Activated CD8-positive, alpha-beta T cell treated with anti-CD3 and anti-CD28 coated beads for 36 hours (primary cell): ENCODE measurements at regions not wholly inside any gene's neighbourhood (a gene's known extent, or its start where the extent isn't known, plus 50 kb on each side); places are given as distances from the start of the nearest gene placed in this dataset.

Experiments
- ATAC-seq: fragments of 200-7000 bp; cut with Tn5 transposase; one replicate; pipeline ENCODE4 v1.10.0; 2021; ENCODE audit warnings: mild to moderate bottlenecking, moderate library complexity
- CTCF ChIA-PET: fragments of 350-600 bp; sonication (Branson Sonifier 250); formaldehyde crosslinking; loops from one replicate; lab custom pipeline; 2021; ENCODE audit warnings: antibody characterized with exemption; lab: Charles Lee
- POLR2A ChIA-PET: fragments of 350-600 bp; sonication (Branson Sonifier 250); formaldehyde crosslinking; loops from one replicate; lab custom pipeline; 2021; ENCODE audit warnings: antibody characterized with exemption; lab: Charles Lee
- DNase-seq: peaks from one replicate; pipeline ENCODE4 v3.0.0-alpha.2; 2020
- H3K27ac Mint-ChIP-seq: one replicate; pipeline ENCODE4 v1.8.0; 2021; ENCODE audit warnings: mild to moderate bottlenecking, mixed read lengths
- H3K27me3 Mint-ChIP-seq: one replicate; pipeline ENCODE4 v1.8.0; 2021; ENCODE audit warnings: mixed read lengths
- H3K36me3 Mint-ChIP-seq: one replicate; pipeline ENCODE4 v1.8.0; 2021; ENCODE audit warnings: low read depth, mixed read lengths
- H3K4me1 Mint-ChIP-seq: one replicate; pipeline ENCODE4 v1.8.0; 2021; ENCODE audit warnings: low read depth, mixed read lengths
- H3K4me3 Mint-ChIP-seq: one replicate; pipeline ENCODE4 v1.8.0; 2021; ENCODE audit warnings: mild to moderate bottlenecking, moderate library complexity, mixed read lengths
- H3K9me3 Mint-ChIP-seq: one replicate; pipeline ENCODE4 v1.8.0; 2021; ENCODE audit warnings: mixed read lengths
- CTCF ChIP-seq: fragments of 200-600 bp; IDR thresholded peaks from one replicate; pipeline ENCODE4 v1.8.0; 2022; ENCODE audit warnings: antibody characterized with exemption, mild to moderate bottlenecking
- intact Hi-C: fragments of 100-400 bp; cut with micrococcal nuclease; formaldehyde crosslinking; loops from one replicate; pipeline ENCODE4 v1.10.0; 2022

DNA sequence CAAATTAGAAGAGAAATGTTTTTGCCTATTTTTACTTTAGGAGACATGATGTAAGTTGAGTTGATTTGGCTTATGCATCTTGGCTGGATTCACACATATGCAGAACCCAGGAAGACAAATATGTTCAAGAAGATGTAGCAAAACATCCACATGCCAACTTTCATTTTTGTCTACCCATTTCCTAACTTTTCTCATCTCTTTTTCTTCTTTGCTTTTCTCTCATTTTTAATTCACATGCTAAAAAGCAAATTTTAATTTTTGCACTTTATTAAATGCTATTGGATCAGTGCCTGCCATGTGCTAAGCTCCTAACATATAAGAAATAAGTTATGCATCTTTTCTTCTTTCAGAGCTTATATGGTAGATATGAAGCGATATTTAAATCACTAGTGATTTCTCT is 143.7 kb upstream of the GRM3 start:
- DNase-seq (no peak), ATAC-seq (no peak)
- no peak for TF ChIP-seq CTCF
- Mint-ChIP-seq H3K27me3 (no peaks in the 10 kb centered on the region), H3K36me3 (no peaks in the 10 kb centered on the region), H3K9me3 (no peaks in the 10 kb centered on the region), H3K4me3 (no peak overlapping the region), H3K27ac (no peak overlapping the region), H3K4me1 (no peaks in the 10 kb centered on the region)
- ChIA-PET POLR2A (no interaction called here), CTCF (no interaction called here)
- intact Hi-C loops, result no loop called here

DNA sequence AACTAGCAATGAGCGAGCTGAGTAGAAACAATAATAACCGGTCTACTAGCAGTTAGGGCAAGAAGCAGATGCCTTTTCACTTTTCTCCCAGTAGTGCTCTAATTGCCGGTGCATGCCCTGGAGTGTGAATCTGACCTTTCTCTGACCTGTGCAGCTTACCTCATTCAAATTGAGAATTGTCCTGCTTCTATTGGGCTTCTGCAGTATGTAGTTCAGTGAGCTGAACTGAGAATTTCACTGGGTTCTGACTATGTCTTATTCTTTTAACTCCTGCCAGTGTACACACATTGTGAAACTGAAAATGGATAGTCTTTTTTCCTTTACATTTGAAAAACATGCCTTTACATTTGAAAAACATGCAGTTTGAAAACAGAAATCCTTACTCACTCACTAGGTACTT is 157.9 kb upstream of the GRM3 start:
- Mint-ChIP-seq H3K4me1 (no peaks in the 10 kb centered on the region), H3K9me3 (peaks cover 2% of the 10 kb centered on the region), H3K27me3 (no peaks in the 10 kb centered on the region), H3K4me3 (no peak overlapping the region), H3K36me3 (no peaks in the 10 kb centered on the region), H3K27ac (no peak overlapping the region)
- ChIA-PET POLR2A (no interaction called here), CTCF (no interaction called here)
- DNase-seq (no peak), ATAC-seq (no peak)
- no peak for TF ChIP-seq CTCF
- intact Hi-C loops, result no loop called here

DNA sequence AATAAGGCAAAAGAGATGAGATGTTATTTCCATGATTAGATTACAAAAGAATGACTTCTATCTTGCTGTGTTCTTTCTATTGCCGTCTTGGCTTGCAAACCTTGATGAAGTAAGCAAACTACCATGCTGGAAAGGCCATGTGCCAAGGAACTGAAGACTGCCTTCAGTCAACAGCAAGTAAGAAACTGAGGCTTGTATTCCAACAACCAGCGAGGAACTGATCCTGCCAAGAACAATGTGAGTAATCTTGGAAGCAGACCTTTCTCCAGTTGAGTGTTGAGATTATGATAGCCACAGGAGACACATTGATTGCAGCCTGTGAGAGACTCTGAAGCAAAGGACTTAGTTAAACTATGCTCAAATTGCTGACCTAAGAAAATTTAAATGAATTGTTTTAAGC is 164.6 kb upstream of the GRM3 start:
- Mint-ChIP-seq H3K27ac (no peak overlapping the region), H3K4me3 (no peak overlapping the region), H3K36me3 (no peaks in the 10 kb centered on the region), H3K4me1 (no peaks in the 10 kb centered on the region), H3K9me3 (no peaks in the 10 kb centered on the region), H3K27me3 (no peaks in the 10 kb centered on the region)
- ATAC-seq (no peak), DNase-seq (no peak)
- ChIA-PET POLR2A (no interaction called here), CTCF (no interaction called here)
- TF ChIP-seq CTCF, result no peak
- intact Hi-C loops, result no loop called here

DNA sequence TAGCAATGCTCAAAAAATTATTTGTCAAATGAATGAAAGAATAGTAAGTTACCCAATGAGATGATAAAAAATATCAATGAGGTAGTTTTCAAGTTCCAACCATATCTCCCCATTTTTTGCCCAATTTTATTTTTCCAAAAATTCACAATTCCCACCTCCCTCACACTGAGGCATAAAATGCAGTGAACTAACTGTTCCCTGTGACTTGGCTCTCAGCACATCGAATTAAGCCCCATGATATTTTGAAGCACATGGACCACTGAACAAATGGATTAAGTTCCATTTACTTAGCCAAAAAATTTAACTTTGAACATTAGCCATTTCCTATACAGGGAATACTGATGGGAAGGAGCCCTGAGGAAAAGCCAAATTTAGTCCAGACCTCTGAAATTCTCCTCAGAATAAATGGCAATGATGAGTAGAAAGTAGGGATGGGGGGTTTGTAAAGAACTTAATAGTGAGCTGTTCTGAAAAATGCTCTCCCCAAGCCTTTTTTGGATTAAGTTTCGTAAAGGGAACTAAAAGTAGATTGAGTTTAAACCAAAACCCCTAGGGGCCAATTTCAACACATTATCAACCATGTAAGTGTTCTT is 166.3 kb upstream of the GRM3 start:
- intact Hi-C loops, result no loop called here
- Mint-ChIP-seq H3K27me3 (no peaks in the 10 kb centered on the region), H3K4me3 (no peak overlapping the region), H3K36me3 (no peaks in the 10 kb centered on the region), H3K4me1 (no peaks in the 10 kb centered on the region), H3K27ac (no peak overlapping the region), H3K9me3 (no peaks in the 10 kb centered on the region)
- ATAC-seq (no peak), DNase-seq (no peak)
- no peak for TF ChIP-seq CTCF
- CTCF ChIA-PET, result no interaction called here
- POLR2A ChIA-PET, result no interaction called here

- Mint-ChIP-seq H3K4me1 (no peaks in the 10 kb centered on the region), H3K9me3 (no peaks in the 10 kb centered on the region), H3K36me3 (no peaks in the 10 kb centered on the region), H3K27ac (no peak overlapping the region), H3K4me3 (no peak overlapping the region), H3K27me3 (no peaks in the 10 kb centered on the region)
- no peak for ATAC-seq
- TF ChIP-seq CTCF, result no peak
- CTCF ChIA-PET, result interaction anchor here (1.9 kb wide), 2 partner anchors 11 to 23 kb away, joined by 5 to 7 read pairs; no protein-coding TSS in a partner anchor
- POLR2A ChIA-PET, result no interaction called here
- DNase-seq, result no peak
- intact Hi-C loops, result no loop called here
Measured at GRCh38 chr7:86470763-86471162, 172.9 kb upstream of the GRM3 start.
